ENCODE measurements at regions not wholly inside any gene's neighbourhood (a gene's known extent, or its start where the extent isn't known, plus 50 kb on each side); places are given as distances from the start of the nearest gene placed in this dataset.

GRCh38 chr7:130982160-130982638 lies 248.2 kb upstream of the KLF14 start:
- peaks cover 37 to 75% (median 50%) of the 10 kb centered on the region in 4 donors for H3K4me1 ChIP-seq
- no peak overlapping the region for H3K4me3 ChIP-seq
- peak overlapping the region in 2 of 4 donors; percentile 36 to 66 for H3K27ac ChIP-seq
- no peak for DNase-seq
- ATAC-seq (ENCODE audit: low FRiP score in 2 of 2): peak; percentile 52 to 58
- no peaks in the 10 kb centered on the region for H3K27me3 ChIP-seq
- 24 to 31% methylated on average over 3 of the region's 3 CpGs for WGBS, 2 donors
- TF ChIP-seq POLR2A (IDR thresholded peaks at IDR 0.05): no peak
- peak; percentile 18 to 65 (median 48) for TF ChIP-seq CTCF (IDR thresholded peaks at IDR 0.05)
- peak in 1 of 2 donors; percentile 6 for TF ChIP-seq POLR2AphosphoS5 (IDR thresholded peaks at IDR 0.05)
- peaks cover 0 to 44% (median 7%) of the 10 kb centered on the region in 4 donors for H3K36me3 ChIP-seq
- no peaks in the 10 kb centered on the region for H3K9me3 ChIP-seq

- H3K4me3 ChIP-seq: no peak overlapping the region
- DNase-seq: no peak
- peaks cover 42 to 78% (median 54%) of the 10 kb centered on the region in 4 donors for H3K4me1 ChIP-seq
- no peaks in the 10 kb centered on the region for H3K9me3 ChIP-seq
- TF ChIP-seq POLR2A (IDR thresholded peaks at IDR 0.05) (no peak), CTCF (IDR thresholded peaks at IDR 0.05) (no peak), POLR2AphosphoS5 (IDR thresholded peaks at IDR 0.05) (no peak), EP300 (IDR thresholded peaks at IDR 0.05) (no peak)
- no peaks in the 10 kb centered on the region for H3K27me3 ChIP-seq
- WGBS, 2 donors: 58 to 61% methylated on average over 3 of the region's 3 CpGs
- H3K27ac ChIP-seq: peak overlapping the region in 3 of 4 donors; percentile 13 to 66 (median 36)
- peaks cover 0 to 44% (median 7%) of the 10 kb centered on the region in 4 donors for H3K36me3 ChIP-seq
- no peak for ATAC-seq (ENCODE audit: low FRiP score in 2 of 2)
Observed at GRCh38 chr7:130982651-130983050, 248.6 kb upstream of the KLF14 start.

GRCh38 chr7:130985361-130985760 lies 251.4 kb upstream of the KLF14 start:
- no peak overlapping the region for H3K4me3 ChIP-seq
- no peaks in the 10 kb centered on the region for H3K27me3 ChIP-seq
- TF ChIP-seq POLR2A (IDR thresholded peaks at IDR 0.05) (no peak), POLR2AphosphoS5 (IDR thresholded peaks at IDR 0.05) (no peak), EP300 (IDR thresholded peaks at IDR 0.05) (no peak), CTCF (IDR thresholded peaks at IDR 0.05) (no peak)
- no peaks in the 10 kb centered on the region for H3K9me3 ChIP-seq
- ATAC-seq (ENCODE audit: low FRiP score in 2 of 2) (no peak), DNase-seq (no peak)
- H3K36me3 ChIP-seq: peaks cover 0 to 46% (median 7%) of the 10 kb centered on the region in 4 donors
- peak overlapping the region in 3 of 4 donors; percentile 7 to 76 (median 75) for H3K27ac ChIP-seq
- WGBS, 2 donors: 89 to 98% methylated on average over 4 of the region's 4 CpGs
- peaks cover 55 to 91% (median 77%) of the 10 kb centered on the region in 4 donors for H3K4me1 ChIP-seq

- Histone ChIP-seq H3K9me3 (no peaks in the 10 kb centered on the region), H3K27ac (peak overlapping the region; percentile 7 to 76 (median 51)), H3K4me1 (peaks cover 62 to 98% (median 82%) of the 10 kb centered on the region in 4 donors), H3K36me3 (peaks cover 0 to 41% (median 7%) of the 10 kb centered on the region in 4 donors), H3K27me3 (no peaks in the 10 kb centered on the region), H3K4me3 (no peak overlapping the region)
- 22 to 36% methylated on average over 4 to 7 of the region's 7 CpGs for WGBS, 2 donors
- TF ChIP-seq EP300 (IDR thresholded peaks at IDR 0.05) (no peak), CTCF (IDR thresholded peaks at IDR 0.05) (no peak), POLR2AphosphoS5 (IDR thresholded peaks at IDR 0.05) (no peak), POLR2A (IDR thresholded peaks at IDR 0.05) (no peak)
- ATAC-seq (ENCODE audit: low FRiP score in 2 of 2) (peak; percentile 72 to 73), DNase-seq (peak in 1 of 2 donors; percentile 47)
Observed at GRCh38 chr7:130986261-130986690, 252.3 kb upstream of the KLF14 start.

GRCh38 chr7:130987092-130987491 lies 253.1 kb upstream of the KLF14 start:
- Histone ChIP-seq H3K27ac (peak overlapping the region in 3 of 4 donors; percentile 48 to 76 (median 62)), H3K4me1 (peaks cover 70 to 96% (median 84%) of the 10 kb centered on the region in 4 donors), H3K9me3 (no peaks in the 10 kb centered on the region), H3K27me3 (no peaks in the 10 kb centered on the region), H3K36me3 (peaks cover 0 to 38% (median 9%) of the 10 kb centered on the region in 4 donors), H3K4me3 (no peak overlapping the region)
- DNase-seq (no peak), ATAC-seq (ENCODE audit: low FRiP score in 2 of 2) (peak; percentile 13 to 74)
- TF ChIP-seq CTCF (IDR thresholded peaks at IDR 0.05): no peak
- TF ChIP-seq POLR2A (IDR thresholded peaks at IDR 0.05): no peak
- TF ChIP-seq EP300 (IDR thresholded peaks at IDR 0.05): no peak
- no peak for TF ChIP-seq POLR2AphosphoS5 (IDR thresholded peaks at IDR 0.05)
- 62 to 71% methylated on average over 4 of the region's 4 CpGs for WGBS, 2 donors

Measured in upper lobe of left lung (tissue), 6 donors.